Stimulated activated CD4-positive, alpha-beta T cell treated with anti-CD3 and anti-CD28 coated beads, TNF-alpha, amount 100 ng/mL, for 48 hours (primary cell): ENCODE measurements at regions not wholly inside any gene's neighbourhood (a gene's known extent, or its start where the extent isn't known, plus 50 kb on each side); places are given as distances from the start of the nearest gene placed in this dataset.

Source experiments
- DNase-seq, 3 donors: peaks; one replicate each; pipeline ENCODE4 v3.0.0-alpha.2; 2020; ENCODE audit warnings: low read depth in 3 of 3

DNA sequence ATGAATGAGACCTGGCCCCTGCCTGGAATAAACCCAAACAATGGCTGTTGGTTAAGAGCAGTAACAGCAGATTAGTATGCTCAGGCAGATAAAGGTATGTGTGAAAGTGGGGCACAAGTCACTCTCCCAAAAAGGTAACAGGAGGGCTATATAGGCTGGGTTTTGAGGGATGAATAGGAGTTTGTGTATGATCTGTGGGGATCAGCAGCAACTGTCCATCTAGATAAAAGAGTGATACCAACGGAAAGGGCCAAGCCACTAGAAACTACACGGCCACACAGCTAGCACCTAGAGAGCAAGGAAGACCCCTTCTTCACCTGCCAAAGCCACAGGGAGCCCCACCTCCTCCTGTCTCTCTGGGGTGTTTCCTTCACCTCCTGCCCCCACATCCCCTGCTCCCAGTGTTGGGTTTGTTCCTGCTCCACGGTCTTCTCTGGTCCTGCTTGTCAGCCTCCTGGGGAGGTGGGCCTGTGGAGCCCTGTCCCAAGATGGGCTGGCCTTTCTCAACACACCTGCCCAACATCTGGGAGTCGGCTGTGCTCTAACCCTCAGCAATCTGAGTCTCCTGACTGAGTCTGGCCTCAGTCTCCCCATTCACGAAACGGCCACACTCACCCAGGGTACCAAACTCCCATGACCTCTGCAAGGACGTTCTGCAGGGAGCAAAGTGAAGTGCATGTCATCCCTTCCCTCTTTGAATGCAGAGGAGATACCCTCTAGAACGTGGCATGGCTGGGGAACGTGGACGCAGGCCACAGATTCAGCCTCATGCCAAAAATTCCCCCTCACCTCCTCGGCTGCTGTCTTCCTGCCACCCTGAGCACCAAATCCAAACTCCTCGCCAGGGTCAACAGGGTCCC, 108.2 kb downstream of the NCOR2 start:
- DNase-seq, result no peak

DNA sequence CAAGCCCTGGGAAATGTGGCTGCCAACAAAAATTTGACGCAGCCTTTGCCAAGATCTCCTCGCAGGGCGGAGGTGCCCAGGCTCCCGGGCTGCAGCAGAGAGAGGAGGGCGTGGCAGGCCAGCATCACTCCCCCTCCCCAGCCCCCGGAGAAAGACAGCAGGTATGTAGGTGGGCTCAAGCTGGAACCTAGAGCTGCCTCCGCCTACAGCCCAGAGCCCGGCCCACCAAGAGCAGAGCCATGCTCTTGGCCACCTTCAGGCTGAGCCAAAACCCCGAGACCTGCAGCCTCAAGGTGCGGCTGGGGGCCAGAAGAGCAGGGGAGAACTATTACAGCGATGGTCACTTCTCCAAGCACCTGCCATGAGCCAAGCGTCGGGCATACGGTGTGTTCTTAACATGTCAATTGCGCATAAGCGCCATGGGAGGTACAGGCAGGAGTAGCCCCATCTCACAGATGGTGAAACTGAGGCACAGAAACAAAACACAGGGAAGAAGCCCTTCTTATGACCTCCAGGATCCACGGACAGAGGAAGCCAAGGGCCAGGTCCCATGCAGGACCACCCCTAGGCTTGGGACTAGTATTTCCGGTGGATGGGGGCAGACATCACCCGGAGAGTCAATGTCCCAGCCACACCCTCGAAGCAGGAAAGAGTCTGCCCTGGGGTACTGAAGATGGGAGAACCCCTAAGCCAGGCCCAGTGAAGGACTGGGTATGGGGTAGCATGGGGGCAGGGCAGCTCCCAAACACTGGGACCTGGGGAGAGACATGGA, 109.0 kb downstream of the NCOR2 start:
- no peak for DNase-seq

DNA sequence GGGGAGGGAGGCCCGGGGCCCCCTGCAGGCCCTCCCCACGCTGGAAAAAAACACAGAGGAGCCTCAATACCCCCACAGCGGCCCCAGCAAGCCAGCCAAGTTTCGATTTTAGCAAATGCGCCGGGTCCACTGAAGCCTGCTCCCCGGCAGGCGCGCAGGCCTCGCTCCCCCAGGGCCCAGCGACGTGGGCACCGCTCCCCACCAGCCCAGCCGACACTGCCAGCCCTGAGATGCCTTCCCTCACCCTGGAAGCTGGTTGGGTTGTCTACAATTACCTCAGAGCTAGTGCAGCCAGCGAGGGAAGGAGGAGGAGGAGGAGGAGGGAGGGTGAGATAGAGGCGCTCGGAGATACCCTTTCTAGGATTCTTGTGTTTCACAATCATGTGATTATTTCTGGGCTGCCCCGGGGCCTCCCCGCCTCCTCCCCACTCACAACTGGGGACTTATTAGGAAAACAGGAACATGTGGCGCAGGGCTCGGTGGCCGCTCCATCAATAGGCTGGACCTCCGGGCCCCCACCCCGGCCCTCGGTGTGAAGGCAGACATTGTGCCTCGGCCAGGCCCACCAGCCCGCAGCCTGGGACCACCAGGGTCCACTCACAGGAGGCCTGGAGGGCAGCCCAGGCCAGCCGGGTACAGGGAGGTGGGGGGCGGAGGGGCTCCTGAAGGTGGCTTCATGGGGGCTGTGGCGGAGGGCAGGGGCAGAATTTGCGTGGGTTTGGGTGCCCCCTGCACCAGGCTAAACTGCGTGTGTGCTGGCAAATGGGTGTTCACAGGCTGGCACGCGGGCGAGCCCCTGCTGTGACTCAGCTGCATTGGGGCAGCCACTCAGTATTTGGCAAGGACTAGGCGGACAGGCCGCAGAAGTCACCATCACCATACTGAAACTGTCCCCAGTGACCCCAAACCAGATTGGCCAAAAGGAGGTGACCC, 109.9 kb downstream of the NCOR2 start:
- peak in 2 of 3 donors; percentile 19 to 42 for DNase-seq

DNA sequence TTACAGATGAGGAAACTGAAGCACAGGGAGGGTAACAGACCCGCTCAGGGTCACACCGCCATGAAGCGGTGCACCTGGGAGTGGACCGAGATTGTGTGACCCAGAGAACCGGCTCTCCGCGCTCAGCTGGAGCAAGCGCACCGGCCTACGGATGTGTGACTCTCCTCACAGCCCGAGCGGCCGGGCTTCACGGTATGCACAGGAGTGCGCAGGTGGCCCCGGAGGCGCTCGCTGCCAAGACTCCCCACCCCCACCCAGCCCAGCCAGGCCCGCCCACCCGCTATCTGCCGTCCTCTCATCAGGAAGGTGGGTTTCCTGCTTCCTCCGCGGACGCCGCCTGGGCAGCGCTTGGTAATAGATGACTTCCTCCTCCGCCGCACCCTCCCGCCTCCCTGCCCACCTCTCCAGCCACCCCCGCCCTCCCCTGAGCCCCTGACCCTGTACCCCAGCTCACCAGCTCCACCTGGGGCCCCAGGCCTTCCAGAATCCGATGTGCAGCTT, 110.7 kb downstream of the NCOR2 start:
- DNase-seq, result no peak

DNA sequence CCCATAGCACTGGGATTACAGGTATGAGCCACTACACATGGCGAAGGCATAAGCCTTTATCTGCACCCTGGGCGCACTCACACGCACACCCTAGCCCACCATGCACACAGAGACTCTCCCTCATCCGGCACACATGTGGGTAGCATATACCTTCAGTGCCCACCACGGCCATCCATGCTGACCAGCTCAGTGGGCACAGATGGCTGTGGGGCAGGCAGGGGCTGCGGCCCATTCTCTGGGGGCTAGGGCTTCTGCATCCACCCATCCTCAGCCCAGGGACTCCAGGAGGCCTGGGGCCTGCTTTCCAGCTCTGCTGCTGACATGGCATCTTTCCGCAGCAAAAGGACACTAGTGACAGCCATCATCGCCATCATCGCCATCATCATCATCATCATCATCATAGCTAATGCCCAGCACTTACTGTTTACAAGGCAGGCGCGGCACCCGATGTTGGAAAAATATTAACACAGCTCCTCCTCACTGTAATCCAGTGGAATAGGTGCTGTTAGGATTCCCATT, 111.2 kb downstream of the NCOR2 start:
- DNase-seq, result no peak

DNA sequence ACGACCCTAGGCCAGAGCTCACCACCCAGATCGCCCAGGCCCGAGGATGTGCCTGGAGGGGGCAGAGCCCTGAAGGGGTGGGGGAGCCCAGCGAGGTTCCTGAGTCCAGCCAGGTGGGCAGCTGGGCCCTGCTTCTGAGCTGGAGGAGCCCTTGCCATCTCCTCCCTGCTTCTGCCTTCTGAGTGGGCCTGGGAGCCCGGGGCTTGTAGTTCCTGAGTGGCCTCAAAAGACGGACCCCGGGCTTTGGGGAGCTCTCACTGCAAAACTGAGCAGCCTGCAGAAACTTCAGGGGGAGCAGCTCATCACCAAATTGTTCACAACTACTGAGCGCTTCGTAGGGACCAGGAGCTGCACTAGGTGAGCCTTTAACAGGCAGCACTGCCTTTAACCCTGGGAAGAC, 112.1 kb downstream of the NCOR2 start:
- DNase-seq, result no peak

DNA sequence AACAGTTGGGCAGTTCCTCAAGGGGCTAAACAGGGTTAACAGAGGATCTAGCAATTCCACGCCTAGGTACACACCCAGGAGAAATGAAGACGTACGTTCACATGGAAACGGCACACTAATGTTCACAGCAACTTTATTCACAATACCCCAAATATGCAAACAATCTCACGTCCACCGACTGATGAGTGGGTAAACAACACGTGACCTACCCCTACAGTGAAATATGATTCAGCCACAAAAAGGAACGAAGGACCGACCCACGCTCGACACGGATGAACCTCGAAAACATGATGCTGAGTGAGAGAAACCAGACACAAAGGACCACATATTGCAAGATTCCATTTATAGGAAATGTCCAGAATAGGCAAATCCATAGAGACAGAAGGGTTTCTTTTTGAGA, 112.7 kb downstream of the NCOR2 start:
- no peak for DNase-seq

DNA sequence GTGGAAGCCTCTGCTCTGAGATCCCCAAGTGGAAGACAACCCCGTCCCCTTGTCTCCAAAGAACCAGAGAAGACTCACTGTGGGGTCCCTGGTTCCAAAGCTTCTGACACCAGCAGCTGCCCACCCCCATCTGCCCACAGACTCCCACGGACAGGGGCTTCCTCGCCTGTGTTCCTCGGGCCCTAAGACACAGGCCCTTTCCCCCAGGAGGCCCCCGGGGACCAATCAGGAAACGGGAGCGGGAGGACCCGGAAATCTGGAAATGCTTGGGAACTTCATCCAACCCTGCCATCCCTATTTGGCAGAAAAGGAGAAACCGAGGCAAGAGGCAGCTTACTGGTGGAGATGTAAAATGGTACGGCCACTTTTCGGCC, 113.1 kb downstream of the NCOR2 start:
- DNase-seq, result no peak

DNA sequence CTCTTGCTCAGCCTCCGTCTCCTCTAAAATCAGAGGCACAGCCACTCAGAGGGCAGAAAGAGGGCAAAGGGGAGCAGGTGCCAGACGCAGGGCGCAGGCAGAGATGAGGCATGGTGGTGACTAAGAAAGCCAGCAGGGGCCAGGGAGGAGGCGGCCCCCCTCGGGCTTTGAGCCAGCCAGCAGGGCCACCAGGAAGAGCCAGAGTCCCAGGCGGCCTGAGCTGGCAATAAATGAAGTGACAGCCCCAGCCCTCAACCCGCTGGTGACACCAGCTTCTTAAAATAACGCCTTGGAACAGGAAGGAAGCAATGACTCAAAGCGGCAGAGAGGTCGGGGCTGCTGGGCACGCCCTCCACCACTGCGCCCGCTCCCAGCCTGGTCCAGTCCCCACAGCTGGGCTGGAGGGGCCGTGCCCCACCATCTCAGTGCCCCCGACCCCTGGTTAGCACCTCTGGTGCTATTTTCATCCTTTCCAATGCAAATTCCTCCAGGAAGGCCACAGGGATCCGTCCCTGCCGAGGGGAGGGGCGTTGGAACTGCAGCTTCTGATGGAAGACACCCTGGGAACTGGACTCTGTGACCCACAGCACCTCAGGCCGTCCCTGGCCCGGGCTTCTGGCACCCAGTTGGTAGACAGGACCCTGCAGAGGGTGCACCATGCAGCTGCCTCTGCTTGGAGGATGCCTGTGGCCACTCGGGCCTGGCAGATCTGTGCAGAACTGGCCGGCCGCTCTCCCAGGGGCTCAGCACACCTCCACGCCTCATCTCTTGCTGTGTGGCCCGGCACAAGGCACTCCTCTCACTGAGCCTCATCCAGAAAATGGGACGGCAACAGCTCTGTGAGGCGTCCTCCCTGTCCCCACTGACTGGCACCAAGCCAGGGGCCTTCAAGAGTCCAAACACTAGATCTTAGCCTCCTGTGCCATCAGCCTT, 113.7 kb downstream of the NCOR2 start:
- peak; percentile 59 to 82 (median 72) for DNase-seq

DNA sequence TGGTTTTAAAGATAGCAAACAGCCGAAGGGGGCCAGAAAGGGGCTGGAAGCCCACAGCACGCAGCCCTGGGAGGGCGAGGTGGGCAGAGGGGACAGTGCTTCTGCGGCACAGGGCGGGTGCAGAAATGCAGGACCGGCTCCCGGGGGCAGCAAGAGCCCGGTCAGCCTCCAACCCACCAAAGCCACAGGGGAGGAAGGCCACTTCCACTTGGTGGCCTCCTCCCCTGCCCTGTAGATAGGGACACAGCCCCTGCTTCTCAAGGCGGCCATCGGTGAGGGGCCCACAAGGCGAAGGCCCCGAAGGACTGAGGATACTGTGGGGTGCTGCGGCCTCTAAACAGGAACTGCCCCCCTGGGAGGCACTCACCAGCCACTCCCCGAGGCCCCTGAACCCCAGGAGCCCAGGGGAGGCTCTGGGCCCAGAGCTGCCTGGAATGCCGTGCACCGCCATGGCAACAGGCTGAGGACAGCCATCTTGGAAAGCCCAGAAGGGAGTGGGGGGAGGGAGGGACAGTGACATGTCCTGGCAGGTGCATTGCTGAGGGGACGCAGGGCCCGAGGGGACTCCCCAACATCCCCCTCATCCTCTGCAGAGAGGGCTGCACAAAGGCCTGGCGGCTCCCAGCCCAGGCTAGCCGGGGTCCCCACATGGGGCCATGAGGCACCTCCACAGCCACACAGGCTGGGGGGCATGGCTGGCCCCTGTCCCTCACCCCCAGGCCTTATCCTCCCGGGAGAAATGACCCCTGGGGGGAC, 114.7 kb downstream of the NCOR2 start:
- DNase-seq, result no peak

DNA sequence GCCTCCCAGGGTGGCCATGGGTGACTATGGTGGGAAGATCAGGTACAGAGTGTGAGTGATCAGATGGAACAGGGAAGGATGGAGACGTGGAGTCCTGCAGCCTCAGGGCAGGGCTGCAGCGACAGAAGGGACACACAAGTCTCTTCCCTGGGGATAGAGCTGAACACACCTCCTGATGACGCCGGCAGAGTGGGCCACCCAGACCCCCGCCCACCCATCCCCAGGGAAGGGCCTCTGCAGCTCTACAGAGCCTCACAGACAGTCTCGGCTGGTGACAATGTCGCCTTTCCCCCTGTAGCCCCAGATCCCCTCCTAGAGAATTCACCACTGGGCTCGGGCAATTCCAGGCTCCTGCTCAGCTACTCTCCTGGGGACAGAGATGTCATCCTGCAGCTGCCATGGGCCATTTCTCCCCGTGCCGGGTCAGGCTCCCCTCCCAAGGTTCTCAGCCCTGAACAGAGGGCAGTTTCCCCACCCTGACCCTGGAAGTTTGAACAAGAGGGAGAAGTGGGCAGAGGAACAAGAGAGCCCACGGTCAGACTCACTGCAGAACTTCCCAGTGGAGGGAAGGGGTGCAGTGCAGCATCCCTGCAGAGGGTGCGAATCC, 115.7 kb downstream of the NCOR2 start:
- DNase-seq, result no peak

DNA sequence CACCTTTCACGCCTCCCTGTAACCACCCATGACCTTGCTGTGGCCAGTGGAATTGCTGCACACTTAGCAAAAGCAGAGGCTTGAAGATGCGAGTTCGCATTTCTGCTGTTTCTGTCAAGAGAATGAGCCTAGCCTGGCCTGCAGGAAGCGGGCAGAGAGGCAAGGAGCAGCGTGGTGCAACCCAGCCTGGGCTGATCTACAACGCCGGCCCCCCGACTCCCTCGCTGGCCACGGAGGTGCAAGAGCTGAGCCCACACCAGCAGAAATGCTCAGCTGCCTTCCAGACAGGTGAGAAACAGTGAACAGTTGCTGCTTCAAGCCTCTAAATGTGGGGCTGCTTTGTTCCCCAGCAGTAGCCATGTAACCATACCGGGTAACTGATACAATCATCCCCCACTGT, 116.4 kb downstream of the NCOR2 start:
- no peak for DNase-seq

DNA sequence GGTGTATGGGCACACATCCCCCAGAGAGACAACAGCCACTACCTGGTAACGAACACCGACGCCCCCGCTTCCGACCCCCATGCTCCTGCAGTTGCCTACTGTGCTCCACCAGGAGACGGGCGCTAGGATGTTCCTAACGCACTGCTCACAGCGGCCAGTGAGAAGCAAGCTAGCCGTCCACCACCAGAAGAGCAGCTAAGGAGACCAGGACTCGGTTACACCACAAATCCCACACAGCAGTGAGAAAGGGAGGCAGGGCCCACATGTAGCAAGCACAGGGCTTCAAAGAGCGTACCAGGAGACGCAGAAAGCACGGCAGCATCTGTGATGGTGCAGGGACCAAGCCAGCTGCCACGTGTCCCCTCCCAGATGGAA, 117.0 kb downstream of the NCOR2 start:
- no peak for DNase-seq

DNA sequence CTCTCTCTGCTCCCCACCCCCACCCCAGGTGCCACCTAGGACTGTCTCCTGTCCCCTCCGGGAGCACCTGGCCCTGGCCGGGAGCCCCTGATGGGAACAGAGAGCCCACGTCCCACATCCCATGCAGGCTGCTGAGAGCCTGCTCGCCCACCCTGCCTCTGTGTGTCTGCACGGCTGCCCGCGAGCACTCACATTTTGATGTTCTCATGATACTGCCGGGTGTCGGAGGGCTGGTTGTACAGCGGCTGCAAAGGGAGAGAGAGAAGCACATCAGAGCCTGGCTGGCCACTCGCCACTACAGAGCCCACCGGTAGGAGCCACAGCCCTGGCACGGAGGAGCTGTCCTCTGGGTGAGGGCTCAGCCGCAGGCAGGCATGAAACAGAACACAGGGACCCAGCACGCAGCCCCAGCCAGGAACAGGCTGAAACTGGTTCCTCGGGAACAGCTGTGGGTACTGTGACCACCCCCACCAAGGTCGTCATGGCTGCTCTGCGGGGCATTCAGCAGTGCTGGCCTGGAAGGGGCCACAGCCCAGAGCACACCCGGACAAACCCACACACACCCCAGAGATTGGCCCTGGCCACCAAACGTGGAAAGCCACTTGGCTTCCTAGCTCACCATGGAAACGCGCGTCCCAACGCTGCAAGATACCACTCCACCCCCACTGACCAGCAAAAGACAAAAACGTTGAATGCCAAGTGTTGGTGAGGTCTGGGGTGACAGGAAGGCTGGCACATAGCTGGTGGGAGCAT, 117.6 kb downstream of the NCOR2 start:
- no peak for DNase-seq

DNA sequence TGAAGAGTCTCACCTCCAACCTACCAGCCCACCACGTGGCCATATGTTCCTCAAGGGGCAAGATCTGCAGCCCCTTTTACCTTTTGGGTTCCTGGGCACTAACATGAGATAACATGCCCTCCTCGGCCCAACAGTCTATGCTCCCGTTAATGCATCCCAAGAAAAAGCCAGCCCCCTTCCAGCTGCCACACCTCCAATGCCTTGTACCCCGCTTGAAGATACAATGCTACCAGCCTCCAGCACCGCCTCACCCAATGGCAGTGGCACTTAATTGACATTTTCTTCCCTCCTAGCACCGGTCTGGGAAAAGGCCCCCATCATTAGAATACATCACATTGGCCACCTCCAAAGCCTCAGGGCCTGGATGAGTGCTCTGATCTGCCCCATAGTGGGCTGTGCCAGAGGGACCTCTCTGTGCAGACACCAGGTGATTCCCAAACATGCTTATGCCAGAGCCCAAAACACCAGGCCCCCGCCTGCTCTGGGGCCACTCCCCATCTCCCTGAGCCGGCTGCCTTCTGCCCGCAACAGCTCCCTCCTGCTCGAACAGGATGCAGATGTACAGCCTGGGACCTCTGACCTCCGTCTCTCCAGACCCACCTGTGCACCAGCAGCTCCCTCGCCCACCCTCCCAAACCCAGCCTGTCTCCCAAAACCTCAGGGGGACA, 118.3 kb downstream of the NCOR2 start:
- no peak for DNase-seq

DNA sequence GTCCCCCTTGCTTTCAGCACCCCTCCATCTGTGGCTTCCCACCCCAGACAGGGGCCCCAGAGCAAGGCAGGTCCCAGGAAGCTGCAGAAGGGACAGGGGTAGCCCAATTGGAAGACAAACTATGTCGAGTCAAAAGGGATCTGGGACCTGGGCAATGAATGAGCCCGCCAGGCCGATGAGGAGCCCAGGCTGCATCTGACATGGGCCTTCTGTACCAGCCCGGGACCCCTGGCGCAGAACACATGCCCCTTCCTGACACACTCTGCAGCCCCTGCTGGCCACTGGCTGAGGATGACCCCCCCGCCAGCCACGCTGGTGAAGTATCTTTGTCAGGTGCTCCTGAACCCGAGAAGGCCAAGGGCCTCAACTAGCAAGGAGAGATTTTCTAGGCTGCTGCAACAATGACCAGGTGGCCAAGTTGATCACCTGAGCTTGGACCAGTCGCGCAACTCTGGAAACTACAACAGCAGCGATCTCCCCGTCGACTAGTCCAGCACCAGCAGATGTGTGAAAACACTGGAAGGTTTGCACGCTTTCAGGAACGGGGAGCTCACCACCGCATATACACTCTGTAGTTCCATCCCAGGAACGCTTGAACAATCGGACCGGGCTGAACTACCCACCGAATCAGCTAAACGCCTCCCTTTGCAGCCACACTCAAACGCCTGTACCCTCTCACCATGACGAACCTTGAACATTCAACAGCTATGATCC, 119.0 kb downstream of the NCOR2 start:
- no peak for DNase-seq

DNA sequence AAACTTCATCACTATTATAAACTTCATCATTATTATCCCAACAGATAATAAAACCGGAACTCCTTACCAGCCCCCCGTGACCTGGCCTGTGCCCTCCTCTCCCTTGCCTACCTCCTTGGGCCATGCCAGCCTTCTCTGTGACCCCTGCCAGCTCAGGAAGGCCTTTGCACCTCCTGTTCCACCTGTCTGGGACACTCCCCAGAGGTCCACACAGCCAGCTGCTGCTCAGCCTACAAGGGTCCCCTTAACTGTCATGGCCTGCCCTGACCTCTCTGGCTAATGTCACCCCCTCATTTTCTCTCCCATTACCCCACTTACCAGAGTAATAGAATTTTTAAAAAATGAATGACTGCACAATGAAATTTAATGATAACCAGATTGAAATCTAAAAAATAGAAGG, 121.0 kb downstream of the NCOR2 start:
- DNase-seq, result no peak
